HEK293T (cell line): ENCODE measurements at regions not wholly inside any gene's neighbourhood (a gene's known extent, or its start where the extent isn't known, plus 50 kb on each side); places are given as distances from the start of the nearest gene placed in this dataset.
"Not testable (repeated sequence)": the region's sequence is repeated elsewhere in the genome, so short reads cannot be mapped to it uniquely, and the experiment has no call there.

ENCODE experiments used
- CTCF ChIA-PET: fragments of 350-600 bp; formaldehyde crosslinking; extraction: SDS; loops from one replicate; lab custom pipeline; 2021; ENCODE audit warnings: antibody characterized with exemption, inconsistent platforms; lab: Yijun Ruan, JAX
- POLR2A ChIA-PET: fragments of 350-600 bp; formaldehyde crosslinking; extraction: SDS; loops from one replicate; lab custom pipeline; 2020; ENCODE audit warnings: antibody characterized with exemption, inconsistent platforms; lab: Yijun Ruan, JAX
- DNase-seq: peaks from one replicate; pipeline ENCODE4 v3.0.0; 2012; ENCODE audit warnings: mixed read lengths; ENCODE audit errors: extremely low spot score
- ARNT ChIP-seq: fragments of 450-650 bp; IDR thresholded peaks from 2 replicates; pipeline ENCODE4 v1.6.1; 2017; ENCODE audit warnings: mild to moderate bottlenecking
- BHLHE40 ChIP-seq: fragments of 450-650 bp; IDR thresholded peaks from 2 replicates; pipeline ENCODE4 v1.6.1; 2016; ENCODE audit warnings: mild to moderate bottlenecking, moderate library complexity, borderline replicate concordance
- CTBP1 ChIP-seq: fragments of 450-650 bp; IDR thresholded peaks from 2 replicates; pipeline ENCODE4 v1.6.1; 2016; ENCODE audit warnings: borderline replicate concordance
- ELF4 ChIP-seq: fragments of 450-650 bp; IDR thresholded peaks from 2 replicates; pipeline ENCODE4 v1.6.1; 2017; ENCODE audit warnings: antibody characterized with exemption
- FOXA1 ChIP-seq: fragments of 450-650 bp; IDR thresholded peaks from 2 replicates; pipeline ENCODE4 v1.6.1; 2016; ENCODE audit warnings: mild to moderate bottlenecking
- FOXK2 ChIP-seq: fragments of 450-650 bp; IDR thresholded peaks from 2 replicates; pipeline ENCODE4 v1.6.1; 2016; ENCODE audit warnings: mild to moderate bottlenecking
- FOXM1 ChIP-seq: fragments of 450-650 bp; IDR thresholded peaks from 2 replicates; pipeline ENCODE4 v1.6.1; 2017; ENCODE audit warnings: mild to moderate bottlenecking, borderline replicate concordance
- HDGF ChIP-seq: fragments of 450-650 bp; IDR thresholded peaks from 2 replicates; pipeline ENCODE4 v1.6.1; 2017; ENCODE audit warnings: antibody characterized with exemption, borderline replicate concordance
- L3MBTL2 ChIP-seq: fragments of 450-650 bp; conservative IDR thresholded peaks from 2 replicates; pipeline ENCODE4 v1.6.1; 2016; ENCODE audit warnings: mild to moderate bottlenecking
- LEF1 ChIP-seq: fragments of 450-650 bp; IDR thresholded peaks from 2 replicates; pipeline ENCODE4 v1.6.1; 2017; ENCODE audit warnings: mild to moderate bottlenecking, borderline replicate concordance
- NFRKB ChIP-seq: fragments of 450-650 bp; IDR thresholded peaks from 2 replicates; pipeline ENCODE4 v1.6.1; 2016; ENCODE audit warnings: mild to moderate bottlenecking, moderate library complexity
- PKNOX1 ChIP-seq: fragments of 450-650 bp; IDR thresholded peaks from 2 replicates; pipeline ENCODE4 v1.6.1; 2016
- SP1 ChIP-seq: fragments of 450-650 bp; IDR thresholded peaks from 2 replicates; pipeline ENCODE4 v1.6.1; 2017
- SUZ12 ChIP-seq: fragments of 450-650 bp; IDR thresholded peaks from 2 replicates; pipeline ENCODE4 v1.6.1; 2016; ENCODE audit warnings: mild to moderate bottlenecking
- TARDBP ChIP-seq: fragments of 450-650 bp; IDR thresholded peaks from 2 replicates; pipeline ENCODE4 v1.6.1; 2016
- ZNF384 ChIP-seq: fragments of 450-650 bp; IDR thresholded peaks from 2 replicates; pipeline ENCODE4 v1.6.1; 2016

GRCh38 chr3:193914602-193915001 lies 221.3 kb upstream of the HES1 start:
- ChIA-PET CTCF (no interaction called here), POLR2A (no interaction called here)
- DNase-seq = no peak
- no peak for TF ChIP-seq L3MBTL2
- no peak for TF ChIP-seq LEF1
- no peak for TF ChIP-seq FOXK2
- no peak for TF ChIP-seq ELF4
- TF ChIP-seq BHLHE40 = no peak

- DNase-seq = no peak
- POLR2A ChIA-PET = no interaction called here
- no peak for TF ChIP-seq SP1
- TF ChIP-seq ARNT = no peak
- no peak for TF ChIP-seq FOXA1
- no peak for TF ChIP-seq TARDBP
- no peak for TF ChIP-seq CTBP1
- CTCF ChIA-PET = no interaction called here
Observed at GRCh38 chr3:193915099-193915498, 220.8 kb upstream of the HES1 start.

- POLR2A ChIA-PET = no interaction called here
- TF ChIP-seq ARNT (no peak), FOXK2 (no peak), NFRKB (no peak), BHLHE40 (no peak), SP1 (no peak), PKNOX1 (no peak), L3MBTL2 (no peak), HDGF (no peak), FOXM1 (no peak), CTBP1 (no peak), SUZ12 (no peak), FOXA1 (no peak), ZNF384 (no peak)
- CTCF ChIA-PET = no interaction called here
- no peak for DNase-seq
Observed at GRCh38 chr3:193915613-193916012, 220.3 kb upstream of the HES1 start.

- TF ChIP-seq ELF4 = no peak
- TF ChIP-seq NFRKB = no peak
- TF ChIP-seq FOXK2 = no peak
- no peak for TF ChIP-seq ARNT
- no peak for TF ChIP-seq L3MBTL2
- TF ChIP-seq ZNF384 = no peak
- no peak for TF ChIP-seq SP1
- no peak for TF ChIP-seq FOXA1
- no peak for TF ChIP-seq BHLHE40
- TF ChIP-seq SUZ12 = no peak
- TF ChIP-seq LEF1 = no peak
- TF ChIP-seq TARDBP = no peak
- no peak for TF ChIP-seq CTBP1
- POLR2A ChIA-PET = no interaction called here
- CTCF ChIA-PET = no interaction called here
- no peak for DNase-seq
Observed at GRCh38 chr3:193917158-193917557, 218.8 kb upstream of the HES1 start.

GRCh38 chr3:193921465-193921864 lies 214.5 kb upstream of the HES1 start:
- POLR2A ChIA-PET = no interaction called here
- TF ChIP-seq LEF1 (no peak), SUZ12 (no peak), HDGF (no peak), BHLHE40 (no peak), NFRKB (no peak), ARNT (no peak), FOXK2 (no peak)
- DNase-seq = no peak
- CTCF ChIA-PET = no interaction called here

DNA sequence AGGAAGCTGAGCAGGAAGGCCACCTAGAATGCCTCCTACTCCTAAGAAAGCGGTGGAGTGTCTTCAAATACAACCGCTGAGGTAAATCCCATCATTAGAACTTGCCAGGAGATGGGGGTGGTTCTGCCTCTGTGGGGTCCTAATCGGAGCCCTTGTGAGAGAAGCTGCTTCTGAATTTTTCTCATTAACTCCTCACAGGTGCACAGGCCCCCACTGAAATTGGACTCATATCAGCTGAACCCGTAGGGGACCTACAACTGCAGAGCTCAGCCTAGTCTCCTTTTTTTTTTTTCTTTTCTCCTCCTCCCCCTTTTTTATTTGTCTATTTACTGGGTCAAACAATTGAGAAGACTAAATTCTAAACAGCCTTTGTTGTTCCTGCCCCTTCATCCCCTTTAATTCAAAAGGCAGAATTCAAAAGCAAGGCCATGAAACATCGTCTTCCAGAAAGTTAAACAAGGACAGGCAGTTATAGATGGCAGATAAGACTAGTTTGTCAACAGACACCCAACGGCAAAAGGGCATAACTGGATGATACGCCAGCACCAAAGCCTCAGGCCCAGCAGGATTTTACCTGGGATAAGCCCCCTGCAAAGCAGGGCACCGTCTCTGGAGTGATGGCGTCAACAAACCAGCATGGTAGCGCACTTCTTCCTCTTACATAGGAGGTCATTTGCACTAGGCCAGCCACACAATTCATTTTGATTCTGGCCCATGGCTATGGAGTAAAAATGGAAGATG lies 213.7 kb upstream of the HES1 start:
- DNase-seq = no peak
- POLR2A ChIA-PET = no interaction called here
- CTCF ChIA-PET = no interaction called here
- TF ChIP-seq NFRKB (no peak), ELF4 (no peak), LEF1 (no peak), FOXA1 (no peak), L3MBTL2 (no peak), SP1 (no peak), HDGF (no peak), FOXK2 (no peak), PKNOX1 (no peak), ARNT (no peak), CTBP1 (no peak)

GRCh38 chr3:193923958-193924357 lies 212.0 kb upstream of the HES1 start:
- POLR2A ChIA-PET, CTCF ChIA-PET, DNase-seq: not testable (repeated sequence)

GRCh38 chr3:193926071-193926470 lies 209.9 kb upstream of the HES1 start:
- POLR2A ChIA-PET, DNase-seq, CTCF ChIA-PET: not testable (repeated sequence)

DNA sequence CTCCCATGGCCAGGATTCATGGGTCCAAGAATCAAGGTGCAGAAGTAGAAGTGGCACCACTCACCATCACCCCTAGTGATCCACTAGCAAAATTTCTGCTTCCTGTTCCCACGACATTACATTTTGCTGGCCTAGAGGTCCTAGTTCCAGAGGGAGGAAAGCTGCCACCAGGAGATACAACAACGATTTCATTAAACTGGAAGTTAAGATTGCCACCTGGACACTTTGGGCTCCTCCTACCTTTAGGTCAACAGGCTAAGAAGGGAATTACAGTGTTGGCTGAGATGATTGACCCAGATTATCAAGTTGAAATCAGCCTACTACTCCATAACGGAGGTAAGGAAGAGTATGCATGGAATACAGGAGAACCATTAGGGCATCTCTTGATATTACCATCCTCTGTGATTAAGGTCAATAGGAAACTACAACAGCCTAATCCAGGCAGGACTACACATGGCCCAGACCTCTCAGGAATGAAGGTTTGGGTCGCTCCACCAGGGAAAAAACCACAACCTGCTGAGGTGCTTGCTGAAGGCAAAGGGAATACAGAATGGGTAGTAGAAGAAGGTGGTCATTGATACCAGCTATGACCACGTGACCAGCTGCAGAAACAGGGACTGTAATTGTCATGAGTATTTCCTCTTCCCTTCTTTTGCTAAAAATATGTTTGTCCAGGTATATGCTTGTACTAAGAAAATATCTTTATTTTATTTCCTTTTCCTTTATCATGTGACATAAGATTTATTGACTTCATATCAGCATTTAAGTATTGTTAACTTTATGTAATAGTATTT lies 208.3 kb upstream of the HES1 start:
- CTCF ChIA-PET, POLR2A ChIA-PET, DNase-seq: not testable (repeated sequence)
